HL-60 (cell line): ENCODE measurements at regions not wholly inside any gene's neighbourhood (a gene's known extent, or its start where the extent isn't known, plus 50 kb on each side); places are given as distances from the start of the nearest gene placed in this dataset.

Experiments
- SPI1 ChIP-seq: IDR thresholded peaks from 2 replicates; pipeline ENCODE4 v1.6.1; 2012; ENCODE audit warnings: low read depth, mild to moderate bottlenecking, borderline replicate concordance
- TF ChIP-seq, protein P1 (sequence below): IDR thresholded peaks from one replicate; pipeline ENCODE4 v1.5.1; 2011; ENCODE audit warnings: low read length, control low read depth, inconsistent platforms; ENCODE audit not compliant: insufficient read depth
- TF ChIP-seq, protein P2 (sequence below): IDR thresholded peaks from 2 replicates; pipeline ENCODE4 v1.6.1; 2012; ENCODE audit warnings: low read depth; ENCODE audit not compliant: insufficient replicate concordance

DNA sequence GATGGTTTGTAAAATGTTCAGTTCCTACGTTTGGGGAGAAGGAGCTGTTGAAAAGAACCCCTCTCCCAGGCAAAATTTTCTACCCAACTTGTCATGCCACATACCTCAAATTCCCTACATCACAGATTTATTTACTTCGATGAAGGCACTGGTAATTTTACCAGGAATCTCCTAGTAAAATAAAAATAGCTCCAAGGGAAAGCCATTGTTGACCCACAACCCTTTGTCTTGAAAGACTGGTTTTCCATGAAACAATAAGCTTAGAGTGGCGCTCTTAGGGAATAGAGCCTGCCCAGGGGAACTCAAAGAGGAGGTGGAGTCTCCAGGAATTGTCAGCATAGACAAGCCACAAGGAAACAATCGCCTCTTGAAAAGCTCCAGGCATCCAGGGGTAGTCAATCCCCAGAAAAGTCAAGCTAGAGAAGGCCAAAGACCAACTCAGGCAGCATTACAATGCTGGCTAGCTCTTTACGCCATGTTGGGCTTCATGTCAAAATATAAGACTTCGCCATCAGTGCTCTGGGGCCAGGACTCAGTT lies 99.2 kb upstream of the RREB1 start:
- TF ChIP-seq, protein P1, sequence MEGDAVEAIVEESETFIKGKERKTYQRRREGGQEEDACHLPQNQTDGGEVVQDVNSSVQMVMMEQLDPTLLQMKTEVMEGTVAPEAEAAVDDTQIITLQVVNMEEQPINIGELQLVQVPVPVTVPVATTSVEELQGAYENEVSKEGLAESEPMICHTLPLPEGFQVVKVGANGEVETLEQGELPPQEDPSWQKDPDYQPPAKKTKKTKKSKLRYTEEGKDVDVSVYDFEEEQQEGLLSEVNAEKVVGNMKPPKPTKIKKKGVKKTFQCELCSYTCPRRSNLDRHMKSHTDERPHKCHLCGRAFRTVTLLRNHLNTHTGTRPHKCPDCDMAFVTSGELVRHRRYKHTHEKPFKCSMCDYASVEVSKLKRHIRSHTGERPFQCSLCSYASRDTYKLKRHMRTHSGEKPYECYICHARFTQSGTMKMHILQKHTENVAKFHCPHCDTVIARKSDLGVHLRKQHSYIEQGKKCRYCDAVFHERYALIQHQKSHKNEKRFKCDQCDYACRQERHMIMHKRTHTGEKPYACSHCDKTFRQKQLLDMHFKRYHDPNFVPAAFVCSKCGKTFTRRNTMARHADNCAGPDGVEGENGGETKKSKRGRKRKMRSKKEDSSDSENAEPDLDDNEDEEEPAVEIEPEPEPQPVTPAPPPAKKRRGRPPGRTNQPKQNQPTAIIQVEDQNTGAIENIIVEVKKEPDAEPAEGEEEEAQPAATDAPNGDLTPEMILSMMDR = no peak
- TF ChIP-seq SPI1 = no peak
- TF ChIP-seq, protein P2, sequence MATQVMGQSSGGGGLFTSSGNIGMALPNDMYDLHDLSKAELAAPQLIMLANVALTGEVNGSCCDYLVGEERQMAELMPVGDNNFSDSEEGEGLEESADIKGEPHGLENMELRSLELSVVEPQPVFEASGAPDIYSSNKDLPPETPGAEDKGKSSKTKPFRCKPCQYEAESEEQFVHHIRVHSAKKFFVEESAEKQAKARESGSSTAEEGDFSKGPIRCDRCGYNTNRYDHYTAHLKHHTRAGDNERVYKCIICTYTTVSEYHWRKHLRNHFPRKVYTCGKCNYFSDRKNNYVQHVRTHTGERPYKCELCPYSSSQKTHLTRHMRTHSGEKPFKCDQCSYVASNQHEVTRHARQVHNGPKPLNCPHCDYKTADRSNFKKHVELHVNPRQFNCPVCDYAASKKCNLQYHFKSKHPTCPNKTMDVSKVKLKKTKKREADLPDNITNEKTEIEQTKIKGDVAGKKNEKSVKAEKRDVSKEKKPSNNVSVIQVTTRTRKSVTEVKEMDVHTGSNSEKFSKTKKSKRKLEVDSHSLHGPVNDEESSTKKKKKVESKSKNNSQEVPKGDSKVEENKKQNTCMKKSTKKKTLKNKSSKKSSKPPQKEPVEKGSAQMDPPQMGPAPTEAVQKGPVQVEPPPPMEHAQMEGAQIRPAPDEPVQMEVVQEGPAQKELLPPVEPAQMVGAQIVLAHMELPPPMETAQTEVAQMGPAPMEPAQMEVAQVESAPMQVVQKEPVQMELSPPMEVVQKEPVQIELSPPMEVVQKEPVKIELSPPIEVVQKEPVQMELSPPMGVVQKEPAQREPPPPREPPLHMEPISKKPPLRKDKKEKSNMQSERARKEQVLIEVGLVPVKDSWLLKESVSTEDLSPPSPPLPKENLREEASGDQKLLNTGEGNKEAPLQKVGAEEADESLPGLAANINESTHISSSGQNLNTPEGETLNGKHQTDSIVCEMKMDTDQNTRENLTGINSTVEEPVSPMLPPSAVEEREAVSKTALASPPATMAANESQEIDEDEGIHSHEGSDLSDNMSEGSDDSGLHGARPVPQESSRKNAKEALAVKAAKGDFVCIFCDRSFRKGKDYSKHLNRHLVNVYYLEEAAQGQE = no peak
